ENCODE measurements at regions not wholly inside any gene's neighbourhood (a gene's known extent, or its start where the extent isn't known, plus 50 kb on each side); places are given as distances from the start of the nearest gene placed in this dataset.

DNA sequence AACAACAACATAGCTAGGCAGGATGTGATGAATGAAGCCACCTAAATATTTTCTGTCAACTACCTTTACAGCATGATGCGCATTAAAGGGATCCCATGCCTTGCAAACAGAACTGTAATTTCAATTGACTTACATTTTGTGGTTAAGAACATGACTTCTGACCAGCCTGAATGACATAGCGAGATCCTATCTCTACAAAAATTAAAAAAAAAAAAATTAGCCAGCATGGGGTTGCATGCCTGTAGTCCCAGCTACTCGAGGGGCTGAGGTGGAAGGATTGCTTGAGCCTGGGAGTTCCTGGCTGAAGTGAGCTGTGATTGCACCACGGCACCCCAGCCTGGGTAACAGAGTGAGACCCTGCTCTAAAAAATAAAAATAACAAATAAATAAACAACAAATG lies 680.6 kb downstream of the IQCM start (continued):
- TF ChIP-seq, protein P1, sequence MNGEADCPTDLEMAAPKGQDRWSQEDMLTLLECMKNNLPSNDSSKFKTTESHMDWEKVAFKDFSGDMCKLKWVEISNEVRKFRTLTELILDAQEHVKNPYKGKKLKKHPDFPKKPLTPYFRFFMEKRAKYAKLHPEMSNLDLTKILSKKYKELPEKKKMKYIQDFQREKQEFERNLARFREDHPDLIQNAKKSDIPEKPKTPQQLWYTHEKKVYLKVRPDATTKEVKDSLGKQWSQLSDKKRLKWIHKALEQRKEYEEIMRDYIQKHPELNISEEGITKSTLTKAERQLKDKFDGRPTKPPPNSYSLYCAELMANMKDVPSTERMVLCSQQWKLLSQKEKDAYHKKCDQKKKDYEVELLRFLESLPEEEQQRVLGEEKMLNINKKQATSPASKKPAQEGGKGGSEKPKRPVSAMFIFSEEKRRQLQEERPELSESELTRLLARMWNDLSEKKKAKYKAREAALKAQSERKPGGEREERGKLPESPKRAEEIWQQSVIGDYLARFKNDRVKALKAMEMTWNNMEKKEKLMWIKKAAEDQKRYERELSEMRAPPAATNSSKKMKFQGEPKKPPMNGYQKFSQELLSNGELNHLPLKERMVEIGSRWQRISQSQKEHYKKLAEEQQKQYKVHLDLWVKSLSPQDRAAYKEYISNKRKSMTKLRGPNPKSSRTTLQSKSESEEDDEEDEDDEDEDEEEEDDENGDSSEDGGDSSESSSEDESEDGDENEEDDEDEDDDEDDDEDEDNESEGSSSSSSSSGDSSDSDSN (CRISPR knock-in tag; IDR thresholded peaks at IDR 0.05): no peak
- TF ChIP-seq ZSCAN21 (CRISPR knock-in tag; IDR thresholded peaks at IDR 0.05; ENCODE audit: borderline replicate concordance) (no peak), FOSL2 (CRISPR knock-in tag; IDR thresholded peaks at IDR 0.05) (no peak)

DNA sequence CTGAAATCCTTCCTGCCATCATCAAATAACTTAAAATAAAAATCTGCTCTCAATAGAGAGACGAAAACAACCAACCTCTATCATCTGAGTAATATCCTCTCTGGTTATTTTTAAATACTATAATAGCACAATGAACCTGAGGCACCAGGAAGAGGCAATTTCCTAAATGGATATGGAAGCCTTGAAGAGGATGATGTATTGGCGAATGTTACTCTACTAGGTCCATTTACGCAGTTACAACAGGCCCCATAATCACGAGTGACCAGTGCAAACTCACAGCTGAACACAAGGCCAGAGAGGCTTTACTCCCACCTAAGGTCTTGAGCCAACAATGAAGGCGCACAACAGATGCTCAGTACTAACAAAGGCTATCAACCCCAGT lies 678.8 kb upstream of the NR3C2 start:
- Histone ChIP-seq H3K9ac (ENCODE audit: insufficient read depth, low read depth, low read length) (no peak overlapping the region), H3K9me3 (ENCODE audit: low read length) (peaks cover 20% of the 10 kb centered on the region), H3K27ac (ENCODE audit: extremely low read length, insufficient read depth, low read length) (no peak overlapping the region), H2AFZ (ENCODE audit: low read length) (no peak overlapping the region), H4K20me1 (ENCODE audit: insufficient read depth, low read length) (no peaks in the 10 kb centered on the region), H3K4me3 (replicated peaks in 1 of 3; ENCODE audit: insufficient read depth in 1 of 3, low read depth in 2 of 3, low read length in 3 of 3) (no peak overlapping the region), H3K36me3 (replicated peaks in 1 of 2; ENCODE audit: control insufficient read depth in 1 of 2, insufficient read depth in 2 of 2, low read length in 2 of 2) (no peaks in the 10 kb centered on the region), H3K4me2 (ENCODE audit: low read depth, low read length) (no peak overlapping the region), H3K79me2 (ENCODE audit: insufficient read depth, low read length) (no peaks in the 10 kb centered on the region), H3K27me3 (ENCODE audit: control insufficient read depth in 1 of 2, insufficient read depth in 2 of 2, low read length in 2 of 2) (no peaks in the 10 kb centered on the region), H3K4me1 (ENCODE audit: insufficient read depth, low read length) (no peaks in the 10 kb centered on the region)
- in situ Hi-C loops (cut with HindIII; ENCODE audit: extremely low pct_ligation_motif_present, low pct_unique_long_range_greater_than_20kb) (no loop called here), intact Hi-C loops (cut with micrococcal nuclease; ENCODE audit: unreplicated experiment) (no loop called here)
- WGBS (ENCODE audit: low lambda C conversion rate): 0% methylated on average over 4 of the region's 5 CpGs
- DNase-seq (ENCODE audit: low spot score) (no peak), FAIRE-seq (no peak), ATAC-seq (no peak)
- no TSS peak for BruUV-seq (replicated peaks)
- ChIA-PET CTCF (ENCODE audit: low intra/inter-chr PET ratio, low total read pairs) (no interaction called here), POLR2A (no interaction called here)
- TF ChIP-seq ZNF549 (CRISPR knock-in tag; IDR thresholded peaks at IDR 0.05) (no peak), ZNF816 (CRISPR knock-in tag; IDR thresholded peaks at IDR 0.05; ENCODE audit: borderline replicate concordance) (no peak), ZNF879 (CRISPR knock-in tag; IDR thresholded peaks at IDR 0.05) (no peak), ZNF30 (CRISPR knock-in tag; IDR thresholded peaks at IDR 0.05) (no peak), ZNF556 (CRISPR knock-in tag; IDR thresholded peaks at IDR 0.05; ENCODE audit: borderline replicate concordance) (no peak), ZNF451 (CRISPR knock-in tag; IDR thresholded peaks at IDR 0.05) (no peak), SETDB1 (CRISPR knock-in tag; IDR thresholded peaks at IDR 0.05; ENCODE audit: borderline replicate concordance) (no peak), ZNF446 (CRISPR knock-in tag; IDR thresholded peaks at IDR 0.05) (no peak), SAFB2 (CRISPR knock-in tag; IDR thresholded peaks at IDR 0.05; ENCODE audit: borderline replicate concordance, low read depth) (no peak)
- TF ChIP-seq, protein P2, sequence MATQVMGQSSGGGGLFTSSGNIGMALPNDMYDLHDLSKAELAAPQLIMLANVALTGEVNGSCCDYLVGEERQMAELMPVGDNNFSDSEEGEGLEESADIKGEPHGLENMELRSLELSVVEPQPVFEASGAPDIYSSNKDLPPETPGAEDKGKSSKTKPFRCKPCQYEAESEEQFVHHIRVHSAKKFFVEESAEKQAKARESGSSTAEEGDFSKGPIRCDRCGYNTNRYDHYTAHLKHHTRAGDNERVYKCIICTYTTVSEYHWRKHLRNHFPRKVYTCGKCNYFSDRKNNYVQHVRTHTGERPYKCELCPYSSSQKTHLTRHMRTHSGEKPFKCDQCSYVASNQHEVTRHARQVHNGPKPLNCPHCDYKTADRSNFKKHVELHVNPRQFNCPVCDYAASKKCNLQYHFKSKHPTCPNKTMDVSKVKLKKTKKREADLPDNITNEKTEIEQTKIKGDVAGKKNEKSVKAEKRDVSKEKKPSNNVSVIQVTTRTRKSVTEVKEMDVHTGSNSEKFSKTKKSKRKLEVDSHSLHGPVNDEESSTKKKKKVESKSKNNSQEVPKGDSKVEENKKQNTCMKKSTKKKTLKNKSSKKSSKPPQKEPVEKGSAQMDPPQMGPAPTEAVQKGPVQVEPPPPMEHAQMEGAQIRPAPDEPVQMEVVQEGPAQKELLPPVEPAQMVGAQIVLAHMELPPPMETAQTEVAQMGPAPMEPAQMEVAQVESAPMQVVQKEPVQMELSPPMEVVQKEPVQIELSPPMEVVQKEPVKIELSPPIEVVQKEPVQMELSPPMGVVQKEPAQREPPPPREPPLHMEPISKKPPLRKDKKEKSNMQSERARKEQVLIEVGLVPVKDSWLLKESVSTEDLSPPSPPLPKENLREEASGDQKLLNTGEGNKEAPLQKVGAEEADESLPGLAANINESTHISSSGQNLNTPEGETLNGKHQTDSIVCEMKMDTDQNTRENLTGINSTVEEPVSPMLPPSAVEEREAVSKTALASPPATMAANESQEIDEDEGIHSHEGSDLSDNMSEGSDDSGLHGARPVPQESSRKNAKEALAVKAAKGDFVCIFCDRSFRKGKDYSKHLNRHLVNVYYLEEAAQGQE (IDR thresholded peaks at IDR 0.05; ENCODE audit: borderline replicate concordance in 1 of 2, low read depth in 1 of 2, low read length in 2 of 2): no peak
- TF ChIP-seq, protein P3, sequence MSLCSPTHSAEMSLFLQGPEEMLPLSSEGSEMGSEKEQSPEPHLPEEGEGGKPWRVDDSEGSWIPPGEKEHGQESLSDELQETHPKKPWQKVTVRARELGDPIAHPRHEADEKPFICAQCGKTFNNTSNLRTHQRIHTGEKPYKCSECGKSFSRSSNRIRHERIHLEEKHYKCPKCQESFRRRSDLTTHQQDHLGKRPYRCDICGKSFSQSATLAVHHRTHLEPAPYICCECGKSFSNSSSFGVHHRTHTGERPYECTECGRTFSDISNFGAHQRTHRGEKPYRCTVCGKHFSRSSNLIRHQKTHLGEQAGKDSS (CRISPR knock-in tag; IDR thresholded peaks at IDR 0.05; ENCODE audit: borderline replicate concordance, low read depth): no peak
- TF ChIP-seq, protein P4, sequence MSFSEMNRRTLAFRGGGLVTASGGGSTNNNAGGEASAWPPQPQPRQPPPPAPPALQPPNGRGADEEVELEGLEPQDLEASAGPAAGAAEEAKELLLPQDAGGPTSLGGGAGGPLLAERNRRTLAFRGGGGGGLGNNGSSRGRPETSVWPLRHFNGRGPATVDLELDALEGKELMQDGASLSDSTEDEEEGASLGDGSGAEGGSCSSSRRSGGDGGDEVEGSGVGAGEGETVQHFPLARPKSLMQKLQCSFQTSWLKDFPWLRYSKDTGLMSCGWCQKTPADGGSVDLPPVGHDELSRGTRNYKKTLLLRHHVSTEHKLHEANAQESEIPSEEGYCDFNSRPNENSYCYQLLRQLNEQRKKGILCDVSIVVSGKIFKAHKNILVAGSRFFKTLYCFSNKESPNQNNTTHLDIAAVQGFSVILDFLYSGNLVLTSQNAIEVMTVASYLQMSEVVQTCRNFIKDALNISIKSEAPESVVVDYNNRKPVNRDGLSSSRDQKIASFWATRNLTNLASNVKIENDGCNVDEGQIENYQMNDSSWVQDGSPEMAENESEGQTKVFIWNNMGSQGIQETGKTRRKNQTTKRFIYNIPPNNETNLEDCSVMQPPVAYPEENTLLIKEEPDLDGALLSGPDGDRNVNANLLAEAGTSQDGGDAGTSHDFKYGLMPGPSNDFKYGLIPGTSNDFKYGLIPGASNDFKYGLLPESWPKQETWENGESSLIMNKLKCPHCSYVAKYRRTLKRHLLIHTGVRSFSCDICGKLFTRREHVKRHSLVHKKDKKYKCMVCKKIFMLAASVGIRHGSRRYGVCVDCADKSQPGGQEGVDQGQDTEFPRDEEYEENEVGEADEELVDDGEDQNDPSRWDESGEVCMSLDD (CRISPR knock-in tag; IDR thresholded peaks at IDR 0.05; ENCODE audit: borderline replicate concordance): no peak

Data from HepG2 (cell line).